Mucosa of stomach (tissue), 1 donor: ENCODE measurements at regions not wholly inside any gene's neighbourhood (a gene's known extent, or its start where the extent isn't known, plus 50 kb on each side); places are given as distances from the start of the nearest gene placed in this dataset.
"Not testable (repeated sequence)": the region's sequence is repeated elsewhere in the genome, so short reads cannot be mapped to it uniquely, and the experiment has no call there.

Source experiments
- H3K27me3 ChIP-seq: one replicate; pipeline ENCODE4 v1.7.0; 2013; ENCODE audit warnings: mild to moderate bottlenecking, low read length; ENCODE audit not compliant: control insufficient read depth, insufficient read depth
- H3K36me3 ChIP-seq: one replicate; pipeline ENCODE4 v1.7.0; 2013; ENCODE audit warnings: low read length; ENCODE audit not compliant: control insufficient read depth, insufficient read depth
- H3K4me1 ChIP-seq: one replicate; pipeline ENCODE4 v1.7.0; 2013; ENCODE audit warnings: mild to moderate bottlenecking, low read length; ENCODE audit not compliant: control insufficient read depth, insufficient read depth
- H3K4me3 ChIP-seq: one replicate; pipeline ENCODE4 v1.7.0; 2013; ENCODE audit warnings: low read length
- H3K9ac ChIP-seq: one replicate; pipeline ENCODE4 v1.7.0; 2013; ENCODE audit warnings: mild to moderate bottlenecking, low read length, moderate library complexity
- H3K9me3 ChIP-seq: one replicate; pipeline ENCODE4 v1.7.0; 2013; ENCODE audit warnings: mild to moderate bottlenecking, low read length, moderate library complexity; ENCODE audit not compliant: control insufficient read depth
- donor health status: Pancreatic carcinoma.

- Histone ChIP-seq H3K4me1 (no peaks in the 10 kb centered on the region), H3K4me3 (no peak overlapping the region), H3K9ac (no peak overlapping the region), H3K9me3 (no peaks in the 10 kb centered on the region), H3K27me3 (no peaks in the 10 kb centered on the region), H3K36me3 (no peaks in the 10 kb centered on the region)
Observed at GRCh38 chr6:140806431-140806830, 1326.3 kb upstream of the GJE1 start.

DNA sequence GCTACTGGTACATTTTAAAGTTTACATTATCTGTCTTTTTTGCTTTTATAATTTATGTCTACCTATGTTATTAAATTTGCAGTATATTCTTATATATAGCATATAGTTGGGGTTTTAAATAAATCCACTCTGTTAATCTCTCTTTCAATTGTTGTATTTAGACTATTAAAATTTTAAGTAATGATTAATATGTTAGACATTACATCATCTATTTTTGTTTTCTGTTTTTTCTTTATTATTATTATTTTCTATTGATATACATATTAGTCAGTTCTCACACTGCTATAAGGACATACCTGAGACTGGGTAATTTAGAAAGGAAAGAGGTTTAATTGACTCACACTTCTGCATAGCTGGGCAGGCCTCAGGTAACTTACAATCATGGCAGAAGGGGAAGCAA, 1338.2 kb upstream of the GJE1 start:
- Histone ChIP-seq H3K9me3 (no peaks in the 10 kb centered on the region), H3K9ac (no peak overlapping the region), H3K27me3 (no peaks in the 10 kb centered on the region), H3K4me3 (no peak overlapping the region), H3K4me1 (no peaks in the 10 kb centered on the region), H3K36me3 (no peaks in the 10 kb centered on the region)

DNA sequence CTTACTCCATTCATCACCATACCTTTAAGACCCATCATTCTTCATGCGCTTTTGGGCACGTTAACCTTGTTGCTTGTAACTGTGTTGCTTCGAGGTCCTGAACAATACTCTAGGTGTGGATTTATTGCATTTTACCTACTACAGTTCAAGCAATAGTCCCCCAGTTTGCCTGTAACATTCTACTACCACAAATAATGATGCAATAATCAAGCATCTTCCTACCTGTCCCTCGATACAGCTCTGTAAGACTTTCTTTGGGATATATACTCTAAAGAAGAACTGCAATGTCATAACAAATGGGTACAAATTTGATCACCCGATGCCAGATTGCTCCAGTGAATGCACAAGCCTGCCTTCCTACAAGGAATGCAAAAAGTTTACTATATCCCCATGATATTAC, 1342.6 kb upstream of the GJE1 start:
- no peaks in the 10 kb centered on the region for H3K36me3 ChIP-seq
- H3K4me3 ChIP-seq, result no peak overlapping the region
- H3K27me3 ChIP-seq, result no peaks in the 10 kb centered on the region
- no peaks in the 10 kb centered on the region for H3K9me3 ChIP-seq
- H3K9ac ChIP-seq, result no peak overlapping the region
- H3K4me1 ChIP-seq, result no peaks in the 10 kb centered on the region

GRCh38 chr6:140789466-140789865, 1343.3 kb upstream of the GJE1 start:
- no peak overlapping the region for H3K4me3 ChIP-seq
- no peaks in the 10 kb centered on the region for H3K36me3 ChIP-seq
- no peaks in the 10 kb centered on the region for H3K4me1 ChIP-seq
- no peak overlapping the region for H3K9ac ChIP-seq
- no peaks in the 10 kb centered on the region for H3K27me3 ChIP-seq
- H3K9me3 ChIP-seq, result no peaks in the 10 kb centered on the region

GRCh38 chr6:140785926-140786325, 1346.8 kb upstream of the GJE1 start:
- Histone ChIP-seq H3K9me3 (no peaks in the 10 kb centered on the region), H3K9ac (no peak overlapping the region), H3K27me3 (no peaks in the 10 kb centered on the region), H3K4me3 (no peak overlapping the region), H3K36me3 (no peaks in the 10 kb centered on the region), H3K4me1 (no peaks in the 10 kb centered on the region)

DNA sequence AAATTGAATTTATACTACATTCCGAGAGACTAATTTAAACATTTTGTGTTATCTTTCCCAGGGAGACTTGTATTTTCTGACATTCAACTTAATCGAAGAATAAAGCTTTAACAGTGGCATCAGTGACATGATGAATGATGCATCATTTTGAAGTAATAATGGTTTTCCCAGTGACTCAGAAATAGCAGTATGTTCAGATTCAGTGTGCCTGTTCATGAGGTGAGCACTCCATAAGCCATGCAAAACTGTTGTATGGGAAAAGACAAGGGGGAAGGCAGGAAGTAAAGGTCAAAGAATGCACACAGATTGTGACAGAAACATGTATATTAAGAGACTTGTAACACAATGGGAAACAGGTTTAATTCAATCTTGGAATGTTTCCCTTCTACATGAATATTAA, 1348.2 kb upstream of the GJE1 start:
- Histone ChIP-seq H3K9ac (no peak overlapping the region), H3K9me3 (no peaks in the 10 kb centered on the region), H3K4me3 (no peak overlapping the region), H3K27me3 (no peaks in the 10 kb centered on the region), H3K4me1 (no peaks in the 10 kb centered on the region), H3K36me3 (no peaks in the 10 kb centered on the region)

GRCh38 chr6:140783504-140783903, 1349.2 kb upstream of the GJE1 start:
- not testable (repeated sequence) for H3K9ac ChIP-seq, H3K4me3 ChIP-seq, H3K4me1 ChIP-seq, H3K27me3 ChIP-seq, H3K9me3 ChIP-seq, H3K36me3 ChIP-seq

DNA sequence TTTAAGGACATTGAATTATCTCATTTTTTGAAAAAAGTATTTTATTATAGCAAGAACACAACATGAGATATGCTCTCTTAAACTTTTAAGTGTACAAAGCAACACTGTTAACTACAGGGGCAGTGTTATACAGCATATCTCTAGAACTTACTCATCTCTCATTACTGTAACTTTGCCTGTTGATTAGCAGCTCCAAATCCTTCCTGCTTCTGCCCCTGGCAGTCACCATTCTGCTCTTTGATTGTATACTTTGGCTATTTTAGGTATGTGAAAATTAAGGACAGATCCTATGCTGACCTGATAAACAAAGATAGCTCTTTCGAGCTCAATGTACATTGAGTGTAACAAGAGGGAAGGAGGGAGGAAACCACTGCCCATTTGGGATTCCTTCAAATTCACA, 1349.8 kb upstream of the GJE1 start:
- no peaks in the 10 kb centered on the region for H3K9me3 ChIP-seq
- no peaks in the 10 kb centered on the region for H3K36me3 ChIP-seq
- H3K4me1 ChIP-seq, result no peaks in the 10 kb centered on the region
- H3K9ac ChIP-seq, result no peak overlapping the region
- H3K4me3 ChIP-seq, result no peak overlapping the region
- H3K27me3 ChIP-seq, result no peaks in the 10 kb centered on the region

- Histone ChIP-seq H3K4me1 (no peaks in the 10 kb centered on the region), H3K9ac (no peak overlapping the region), H3K9me3 (no peaks in the 10 kb centered on the region), H3K27me3 (no peaks in the 10 kb centered on the region), H3K4me3 (no peak overlapping the region), H3K36me3 (no peaks in the 10 kb centered on the region)
Observed at GRCh38 chr6:140779991-140780596, 1352.6 kb upstream of the GJE1 start.

DNA sequence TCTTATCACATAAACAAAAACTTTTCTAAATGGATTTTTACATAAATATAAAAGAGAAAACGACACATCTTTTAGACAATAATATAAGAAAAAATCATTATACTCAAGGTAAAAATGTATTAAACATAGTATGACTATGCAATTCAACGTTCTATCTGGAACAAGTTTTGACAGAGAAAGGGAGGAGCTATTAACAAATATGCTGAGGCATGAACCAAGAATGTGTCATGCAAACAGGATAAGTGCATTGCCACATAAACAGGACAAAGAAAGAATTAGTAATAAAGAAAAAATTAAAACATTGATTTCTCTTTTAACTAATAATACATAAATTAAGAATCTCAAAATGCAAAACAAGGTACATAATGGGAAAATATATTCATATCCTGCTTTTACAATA, 1353.4 kb upstream of the GJE1 start:
- no peaks in the 10 kb centered on the region for H3K27me3 ChIP-seq
- no peaks in the 10 kb centered on the region for H3K36me3 ChIP-seq
- no peaks in the 10 kb centered on the region for H3K9me3 ChIP-seq
- no peak overlapping the region for H3K9ac ChIP-seq
- H3K4me1 ChIP-seq, result no peaks in the 10 kb centered on the region
- H3K4me3 ChIP-seq, result no peak overlapping the region

- Histone ChIP-seq H3K4me1 (no peaks in the 10 kb centered on the region), H3K4me3 (no peak overlapping the region), H3K36me3 (no peaks in the 10 kb centered on the region), H3K9me3 (no peaks in the 10 kb centered on the region), H3K9ac (no peak overlapping the region), H3K27me3 (no peaks in the 10 kb centered on the region)
Observed at GRCh38 chr6:140777780-140778179, 1354.9 kb upstream of the GJE1 start.

- no peaks in the 10 kb centered on the region for H3K4me1 ChIP-seq
- H3K9me3 ChIP-seq, result no peaks in the 10 kb centered on the region
- H3K27me3 ChIP-seq, result no peaks in the 10 kb centered on the region
- H3K4me3 ChIP-seq, result no peak overlapping the region
- no peaks in the 10 kb centered on the region for H3K36me3 ChIP-seq
- no peak overlapping the region for H3K9ac ChIP-seq
Observed at GRCh38 chr6:140775061-140775460, 1357.7 kb upstream of the GJE1 start.

GRCh38 chr6:140774080-140774505, 1358.6 kb upstream of the GJE1 start:
- H3K4me3 ChIP-seq, result no peak overlapping the region

More at GRCh38 chr6:140774080-140774505, 1358.6 kb upstream of the GJE1 start:
- Histone ChIP-seq H3K4me1 (no peaks in the 10 kb centered on the region), H3K9me3 (no peaks in the 10 kb centered on the region), H3K36me3 (no peaks in the 10 kb centered on the region), H3K9ac (no peak overlapping the region), H3K27me3 (no peaks in the 10 kb centered on the region)
